ENCODE measurements at regions not wholly inside any gene's neighbourhood (a gene's known extent, or its start where the extent isn't known, plus 50 kb on each side); places are given as distances from the start of the nearest gene placed in this dataset.

DNA sequence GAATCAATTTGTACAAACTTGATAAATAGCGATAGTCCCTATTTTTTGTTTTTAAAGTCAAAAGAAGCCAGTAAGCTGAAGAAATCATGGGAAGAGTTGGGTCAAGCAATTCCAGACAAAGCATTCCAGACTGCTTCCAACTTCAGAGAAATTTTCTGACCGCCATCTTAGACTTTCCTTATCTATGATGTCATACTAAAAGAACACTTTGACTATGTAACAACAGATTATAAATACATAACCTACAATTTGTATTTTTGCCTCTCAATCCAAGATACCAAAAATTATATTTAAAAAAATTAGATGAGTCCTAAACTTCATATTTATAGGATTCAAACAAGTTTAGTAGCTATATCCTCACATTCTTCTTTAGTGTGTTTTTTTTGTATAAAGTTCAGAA lies 286.2 kb upstream of the KCNH8 start:
- intact Hi-C loops (cut with DNase I), result no loop called here
- Histone ChIP-seq H3K4me3 (no peak overlapping the region), H3K4me1 (no peaks in the 10 kb centered on the region), H3K36me3 (no peaks in the 10 kb centered on the region), H3K9me3 (no peaks in the 10 kb centered on the region), H3K27me3 (no peaks in the 10 kb centered on the region), H3K27ac (no peak overlapping the region), H3K9ac (ENCODE audit: low read depth in 2 of 2, low read length in 2 of 2) (no peak overlapping the region)
- DNase-seq, result no peak
- TF ChIP-seq, protein P1, sequence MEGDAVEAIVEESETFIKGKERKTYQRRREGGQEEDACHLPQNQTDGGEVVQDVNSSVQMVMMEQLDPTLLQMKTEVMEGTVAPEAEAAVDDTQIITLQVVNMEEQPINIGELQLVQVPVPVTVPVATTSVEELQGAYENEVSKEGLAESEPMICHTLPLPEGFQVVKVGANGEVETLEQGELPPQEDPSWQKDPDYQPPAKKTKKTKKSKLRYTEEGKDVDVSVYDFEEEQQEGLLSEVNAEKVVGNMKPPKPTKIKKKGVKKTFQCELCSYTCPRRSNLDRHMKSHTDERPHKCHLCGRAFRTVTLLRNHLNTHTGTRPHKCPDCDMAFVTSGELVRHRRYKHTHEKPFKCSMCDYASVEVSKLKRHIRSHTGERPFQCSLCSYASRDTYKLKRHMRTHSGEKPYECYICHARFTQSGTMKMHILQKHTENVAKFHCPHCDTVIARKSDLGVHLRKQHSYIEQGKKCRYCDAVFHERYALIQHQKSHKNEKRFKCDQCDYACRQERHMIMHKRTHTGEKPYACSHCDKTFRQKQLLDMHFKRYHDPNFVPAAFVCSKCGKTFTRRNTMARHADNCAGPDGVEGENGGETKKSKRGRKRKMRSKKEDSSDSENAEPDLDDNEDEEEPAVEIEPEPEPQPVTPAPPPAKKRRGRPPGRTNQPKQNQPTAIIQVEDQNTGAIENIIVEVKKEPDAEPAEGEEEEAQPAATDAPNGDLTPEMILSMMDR (IDR thresholded peaks at IDR 0.05), result no peak

DNA sequence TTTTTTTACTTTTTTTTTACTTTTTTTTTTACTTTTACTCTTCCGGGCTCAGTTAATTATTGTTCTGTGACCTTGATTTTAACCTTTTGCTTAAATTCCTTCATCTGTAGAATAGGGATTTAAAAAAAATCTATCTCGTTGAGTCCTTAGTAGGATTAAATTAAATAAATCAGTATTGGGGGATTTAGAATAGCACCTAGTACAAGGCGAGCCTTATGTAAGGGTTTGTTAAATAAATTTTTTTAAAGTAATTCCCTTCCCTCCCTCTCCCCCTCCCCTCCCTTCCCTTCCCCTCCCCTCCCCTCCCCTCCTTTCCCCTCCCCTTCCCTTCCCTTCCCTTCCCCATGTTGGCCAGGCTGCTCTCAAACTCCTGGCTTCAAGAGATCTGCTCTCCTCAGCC lies 287.2 kb upstream of the KCNH8 start:
- TF ChIP-seq, protein P1 (IDR thresholded peaks at IDR 0.05), result no peak
- DNase-seq, result no peak
- intact Hi-C loops (cut with DNase I), result no loop called here
- Histone ChIP-seq H3K4me1 (no peaks in the 10 kb centered on the region), H3K36me3 (no peaks in the 10 kb centered on the region), H3K27ac (no peak overlapping the region), H3K9ac (ENCODE audit: low read depth in 2 of 2, low read length in 2 of 2) (no peak overlapping the region), H3K4me3 (no peak overlapping the region), H3K9me3 (no peaks in the 10 kb centered on the region), H3K27me3 (no peaks in the 10 kb centered on the region)

DNA sequence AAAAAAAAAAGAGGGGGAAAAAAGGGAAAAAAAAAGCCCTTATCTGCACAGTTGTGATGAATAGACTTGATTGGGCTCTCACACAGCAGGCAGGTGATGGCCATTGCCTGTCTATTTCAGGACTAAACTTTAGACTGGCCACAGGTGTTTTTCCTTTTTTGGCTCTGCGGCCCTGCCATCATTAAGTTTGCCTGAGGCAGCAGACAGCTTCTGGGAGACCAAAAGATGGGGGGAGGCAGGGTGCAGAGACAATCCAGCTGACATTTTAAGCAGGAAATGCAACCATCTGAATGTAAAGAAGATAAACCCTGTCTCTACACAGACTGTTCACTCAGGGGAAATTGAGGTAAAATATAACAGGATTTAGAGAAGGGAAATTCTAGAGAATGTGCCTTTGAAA lies 295.0 kb upstream of the KCNH8 start:
- H3K36me3 ChIP-seq, result no peaks in the 10 kb centered on the region
- H3K9me3 ChIP-seq, result no peaks in the 10 kb centered on the region
- DNase-seq, result no peak
- no peaks in the 10 kb centered on the region for H3K27me3 ChIP-seq
- H3K4me1 ChIP-seq, result no peaks in the 10 kb centered on the region
- no peak overlapping the region for H3K4me3 ChIP-seq
- no peak overlapping the region for H3K9ac ChIP-seq (ENCODE audit: low read depth in 2 of 2, low read length in 2 of 2)
- no peak overlapping the region for H3K27ac ChIP-seq
- intact Hi-C loops (cut with DNase I), result no loop called here
- TF ChIP-seq, protein P1 (IDR thresholded peaks at IDR 0.05), result no peak

DNA sequence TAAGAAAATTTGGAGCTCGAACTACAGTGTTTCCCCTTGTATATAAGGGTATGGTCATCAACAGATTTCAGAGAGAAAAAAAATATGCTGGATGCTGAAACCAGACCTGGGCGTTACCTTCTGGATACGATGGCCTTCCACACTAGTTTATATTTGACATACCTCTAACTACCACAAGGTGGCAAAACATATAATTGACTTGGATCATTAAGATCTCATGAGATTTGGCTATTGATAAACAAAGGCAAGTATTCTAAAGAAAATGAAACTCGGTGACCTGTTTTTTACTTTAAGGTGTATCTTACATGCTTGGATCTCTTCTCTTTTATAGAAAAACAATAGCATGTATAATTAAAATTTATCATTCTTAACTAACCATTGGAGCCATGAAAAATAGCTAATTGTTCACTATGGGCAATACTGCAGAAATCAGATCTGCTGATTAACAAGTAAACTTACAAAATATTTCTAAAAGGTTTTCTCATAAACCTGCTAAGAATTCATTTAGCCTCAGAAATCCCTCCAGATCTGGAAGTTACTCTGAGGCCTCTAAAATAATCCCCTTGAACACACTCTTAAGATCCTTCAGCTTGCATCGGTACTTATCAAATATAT lies 300.6 kb upstream of the KCNH8 start:
- no peak overlapping the region for H3K9ac ChIP-seq (ENCODE audit: low read depth in 2 of 2, low read length in 2 of 2)
- H3K4me1 ChIP-seq, result no peaks in the 10 kb centered on the region
- TF ChIP-seq, protein P1 (IDR thresholded peaks at IDR 0.05), result peak; percentile 38
- no peak overlapping the region for H3K27ac ChIP-seq
- H3K27me3 ChIP-seq, result no peaks in the 10 kb centered on the region
- no peaks in the 10 kb centered on the region for H3K9me3 ChIP-seq
- no peak for DNase-seq
- intact Hi-C loops (cut with DNase I), result no loop called here
- H3K36me3 ChIP-seq, result no peaks in the 10 kb centered on the region
- H3K4me3 ChIP-seq, result no peak overlapping the region

DNA sequence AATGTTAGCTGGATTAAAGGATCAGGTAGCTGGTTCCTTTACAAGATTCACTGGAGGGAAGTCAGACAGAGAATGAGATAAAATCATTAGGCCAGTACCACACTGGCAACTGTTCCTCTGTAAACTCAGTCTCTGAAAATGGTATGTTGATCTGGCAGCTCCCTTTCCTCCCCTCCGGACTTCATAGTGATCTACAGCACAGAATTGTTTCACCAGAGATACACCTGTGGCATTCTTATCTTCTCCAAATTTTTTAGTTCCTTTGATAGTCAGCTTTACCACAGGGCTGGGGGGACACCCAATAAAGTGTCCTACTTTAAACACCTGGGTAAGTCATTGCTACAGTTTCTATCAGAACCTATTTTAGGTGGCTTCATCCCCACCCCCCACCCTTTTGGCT lies 304.3 kb upstream of the KCNH8 start:
- H3K4me3 ChIP-seq, result no peak overlapping the region
- no peak overlapping the region for H3K27ac ChIP-seq
- H3K27me3 ChIP-seq, result no peaks in the 10 kb centered on the region
- TF ChIP-seq, protein P1 (IDR thresholded peaks at IDR 0.05), result no peak
- DNase-seq, result no peak
- H3K9me3 ChIP-seq, result no peaks in the 10 kb centered on the region
- no peaks in the 10 kb centered on the region for H3K36me3 ChIP-seq
- no peak overlapping the region for H3K9ac ChIP-seq (ENCODE audit: low read depth in 2 of 2, low read length in 2 of 2)
- H3K4me1 ChIP-seq, result no peaks in the 10 kb centered on the region
- intact Hi-C loops (cut with DNase I), result no loop called here

Measured in colonic mucosa (tissue), 4 donors.